ENCODE measurements at regions not wholly inside any gene's neighbourhood (a gene's known extent, or its start where the extent isn't known, plus 50 kb on each side); places are given as distances from the start of the nearest gene placed in this dataset.

- no peak overlapping the region for H4K91ac ChIP-seq (ENCODE audit: insufficient read length, low read depth, low read length)
- H3K9me3 Mint-ChIP-seq = peaks cover 4 to 10% of the 10 kb centered on the region in 2 experiments
- H3K4me1 ChIP-seq (ENCODE audit: insufficient read depth, low read length) = no peaks in the 10 kb centered on the region
- H4K5ac ChIP-seq (ENCODE audit: insufficient read length, low read depth, low read length) = no peak overlapping the region
- H2BK12ac ChIP-seq (ENCODE audit: insufficient read length, low read depth, low read length) = no peak overlapping the region
- no peak for TF ChIP-seq CTCF (conservative IDR thresholded peaks at IDR 0.05)
- H3K23me2 ChIP-seq (ENCODE audit: insufficient read length, low read depth, low read length, poor library complexity, severe bottlenecking) = no peaks in the 10 kb centered on the region
- H3K27ac ChIP-seq (ENCODE audit: insufficient read length, low read depth, low read length) = no peak overlapping the region
- H3K27me3 Mint-ChIP-seq (ENCODE audit: low read depth) = no peaks in the 10 kb centered on the region; the same call in 1 of the 2 replicates
- H3T11ph ChIP-seq (ENCODE audit: low read length) = no peak overlapping the region
- H3K4me2 ChIP-seq (ENCODE audit: insufficient read depth, insufficient read length, low read length) = no peak overlapping the region
- no peak overlapping the region for H2AK5ac ChIP-seq (ENCODE audit: insufficient read length, low read length)
- H3K79me2 ChIP-seq (ENCODE audit: insufficient read depth, low read length) = no peaks in the 10 kb centered on the region
- H3K27ac Mint-ChIP-seq = no peak overlapping the region
- no peak for DNase-seq
- no peak overlapping the region for H2BK120ac ChIP-seq (ENCODE audit: low read depth, low read length, poor library complexity, severe bottlenecking)
- H4K20me1 ChIP-seq (ENCODE audit: control insufficient read depth, insufficient read depth, insufficient read length) = no peaks in the 10 kb centered on the region
- no peaks in the 10 kb centered on the region for H3K27me3 ChIP-seq (ENCODE audit: insufficient read depth, low read length)
- H3K79me1 ChIP-seq (ENCODE audit: insufficient read depth, low read depth, low read length, poor library complexity, severe bottlenecking) = no peaks in the 10 kb centered on the region
- H2BK5ac ChIP-seq (ENCODE audit: insufficient read length, low read length) = no peak overlapping the region
- no peak overlapping the region for H2AFZ ChIP-seq (ENCODE audit: low read length)
- H3K9me3 ChIP-seq (ENCODE audit: control insufficient read depth, low read depth, low read length) = no peaks in the 10 kb centered on the region
- H3K4ac ChIP-seq (ENCODE audit: low read depth, low read length) = no peak overlapping the region
- H3K23ac ChIP-seq (ENCODE audit: insufficient read length, low read depth, low read length) = no peak overlapping the region
- H3K18ac ChIP-seq (ENCODE audit: insufficient read length, low read depth, low read length) = no peak overlapping the region
- H2BK15ac ChIP-seq (ENCODE audit: low read depth, low read length) = no peak overlapping the region
- H4K8ac ChIP-seq (replicated peaks; ENCODE audit: insufficient read length, low read depth, low read length) = no peak overlapping the region
- H3K4me3 Mint-ChIP-seq = no peak overlapping the region
- H3K4me1 Mint-ChIP-seq = peaks cover 6 to 7% of the 10 kb centered on the region in 2 experiments
- no peak overlapping the region for H3K56ac ChIP-seq (ENCODE audit: insufficient read length, low read depth, low read length)
- H3K14ac ChIP-seq (ENCODE audit: insufficient read depth, low read length) = no peak overlapping the region
- no CpG with 5 or more reads among the region's 1 CpG for WGBS (ENCODE audit: extremely low coverage, insufficient read length, low lambda C conversion rate)
- H2BK20ac ChIP-seq (ENCODE audit: low read depth, low read length, poor library complexity, severe bottlenecking) = no peak overlapping the region
- peaks cover 0 to 9% (median 3%) of the 10 kb centered on the region in 3 experiments; a peak in 2 of 7 replicates for H3K36me3 Mint-ChIP-seq (ENCODE audit: insufficient read depth in 1 of 3, low read depth in 3 of 3)
- no peak overlapping the region for H3K9ac ChIP-seq (ENCODE audit: extremely low read depth, insufficient read length, low read length)
Measured at GRCh38 chr5:67339219-67339767, 142.7 kb upstream of the CD180 start.
